SK-N-SH (cell line): ENCODE measurements at regions not wholly inside any gene's neighbourhood (a gene's known extent, or its start where the extent isn't known, plus 50 kb on each side); places are given as distances from the start of the nearest gene placed in this dataset.

ENCODE experiments used
- ELF1 ChIP-seq: IDR thresholded peaks from 2 replicates; pipeline ENCODE4 v1.4.0; 2012
- FOSL2 ChIP-seq: IDR thresholded peaks from 2 replicates; pipeline ENCODE4 v1.4.0; 2012; ENCODE audit warnings: low read depth, mild to moderate bottlenecking, moderate library complexity, borderline replicate concordance
- JUND ChIP-seq: IDR thresholded peaks from 2 replicates; pipeline ENCODE4 v1.4.0; 2012
- MXI1 ChIP-seq: IDR thresholded peaks from 2 replicates; pipeline ENCODE4 v1.6.1; 2012; ENCODE audit warnings: mild to moderate bottlenecking, low read depth, low read length, improper control_type of control experiment
- NFIC ChIP-seq: IDR thresholded peaks from 2 replicates; pipeline ENCODE4 v1.4.0; 2012; ENCODE audit warnings: borderline replicate concordance
- NRF1 ChIP-seq: IDR thresholded peaks from 2 replicates; pipeline ENCODE4 v1.6.1; 2012; ENCODE audit warnings: low read depth, mild to moderate bottlenecking, low read length
- POLR2AphosphoS5 ChIP-seq: IDR thresholded peaks from 2 replicates; pipeline ENCODE4 v1.6.1; 2012; ENCODE audit warnings: low read depth, low read length
- RCOR1 ChIP-seq: fragments of 150-350 bp; IDR thresholded peaks from 2 replicates; pipeline ENCODE4 v1.6.1; 2017; ENCODE audit warnings: antibody characterized with exemption, low read length
- RFX5 ChIP-seq: IDR thresholded peaks from 2 replicates; pipeline ENCODE4 v1.6.1; 2012; ENCODE audit warnings: mild to moderate bottlenecking, improper control_type of control experiment, low read length
- YY1 ChIP-seq: IDR thresholded peaks from 2 replicates; pipeline ENCODE4 v1.4.0; 2012; ENCODE audit warnings: low read depth, mild to moderate bottlenecking
- TF ChIP-seq, protein P1 (sequence below): fragments of 200-600 bp; sonication (generic); IDR thresholded peaks from 2 replicates; pipeline ENCODE4 v1.6.1; 2017; ENCODE audit warnings: antibody characterized with exemption, mild to moderate bottlenecking, moderate library complexity
- TF ChIP-seq, protein P2 (sequence below): IDR thresholded peaks from 2 replicates; pipeline ENCODE4 v1.4.0; 2012; ENCODE audit warnings: low read depth, borderline replicate concordance

DNA sequence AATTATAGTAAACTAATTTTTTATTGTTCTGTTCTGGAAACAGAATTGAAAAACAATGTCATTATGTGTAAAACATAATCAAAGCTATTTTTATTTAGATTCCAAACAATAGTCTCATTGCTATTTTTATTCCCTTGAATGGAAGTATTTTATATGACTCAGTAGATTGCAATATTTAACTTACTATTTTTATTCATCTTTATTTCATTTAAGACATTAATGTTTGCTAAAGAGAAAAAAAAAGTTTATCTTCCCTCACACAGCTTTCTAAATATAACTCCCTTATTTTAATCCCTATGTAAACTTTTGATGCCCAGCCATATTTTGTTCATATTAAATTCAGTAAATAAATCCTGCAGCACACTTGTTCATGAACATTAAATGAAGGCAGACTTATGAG is 622.4 kb downstream of the SLC6A15 start:
- TF ChIP-seq JUND (no peak), NRF1 (no peak), MXI1 (no peak), ELF1 (no peak), FOSL2 (no peak), POLR2AphosphoS5 (no peak), RCOR1 (no peak), YY1 (no peak), RFX5 (no peak), NFIC (no peak)
- TF ChIP-seq, protein P1, sequence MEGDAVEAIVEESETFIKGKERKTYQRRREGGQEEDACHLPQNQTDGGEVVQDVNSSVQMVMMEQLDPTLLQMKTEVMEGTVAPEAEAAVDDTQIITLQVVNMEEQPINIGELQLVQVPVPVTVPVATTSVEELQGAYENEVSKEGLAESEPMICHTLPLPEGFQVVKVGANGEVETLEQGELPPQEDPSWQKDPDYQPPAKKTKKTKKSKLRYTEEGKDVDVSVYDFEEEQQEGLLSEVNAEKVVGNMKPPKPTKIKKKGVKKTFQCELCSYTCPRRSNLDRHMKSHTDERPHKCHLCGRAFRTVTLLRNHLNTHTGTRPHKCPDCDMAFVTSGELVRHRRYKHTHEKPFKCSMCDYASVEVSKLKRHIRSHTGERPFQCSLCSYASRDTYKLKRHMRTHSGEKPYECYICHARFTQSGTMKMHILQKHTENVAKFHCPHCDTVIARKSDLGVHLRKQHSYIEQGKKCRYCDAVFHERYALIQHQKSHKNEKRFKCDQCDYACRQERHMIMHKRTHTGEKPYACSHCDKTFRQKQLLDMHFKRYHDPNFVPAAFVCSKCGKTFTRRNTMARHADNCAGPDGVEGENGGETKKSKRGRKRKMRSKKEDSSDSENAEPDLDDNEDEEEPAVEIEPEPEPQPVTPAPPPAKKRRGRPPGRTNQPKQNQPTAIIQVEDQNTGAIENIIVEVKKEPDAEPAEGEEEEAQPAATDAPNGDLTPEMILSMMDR, result no peak
- TF ChIP-seq, protein P2, sequence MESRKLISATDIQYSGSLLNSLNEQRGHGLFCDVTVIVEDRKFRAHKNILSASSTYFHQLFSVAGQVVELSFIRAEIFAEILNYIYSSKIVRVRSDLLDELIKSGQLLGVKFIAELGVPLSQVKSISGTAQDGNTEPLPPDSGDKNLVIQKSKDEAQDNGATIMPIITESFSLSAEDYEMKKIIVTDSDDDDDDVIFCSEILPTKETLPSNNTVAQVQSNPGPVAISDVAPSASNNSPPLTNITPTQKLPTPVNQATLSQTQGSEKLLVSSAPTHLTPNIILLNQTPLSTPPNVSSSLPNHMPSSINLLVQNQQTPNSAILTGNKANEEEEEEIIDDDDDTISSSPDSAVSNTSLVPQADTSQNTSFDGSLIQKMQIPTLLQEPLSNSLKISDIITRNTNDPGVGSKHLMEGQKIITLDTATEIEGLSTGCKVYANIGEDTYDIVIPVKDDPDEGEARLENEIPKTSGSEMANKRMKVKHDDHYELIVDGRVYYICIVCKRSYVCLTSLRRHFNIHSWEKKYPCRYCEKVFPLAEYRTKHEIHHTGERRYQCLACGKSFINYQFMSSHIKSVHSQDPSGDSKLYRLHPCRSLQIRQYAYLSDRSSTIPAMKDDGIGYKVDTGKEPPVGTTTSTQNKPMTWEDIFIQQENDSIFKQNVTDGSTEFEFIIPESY, result no peak
